ENCODE measurements at regions not wholly inside any gene's neighbourhood (a gene's known extent, or its start where the extent isn't known, plus 50 kb on each side); places are given as distances from the start of the nearest gene placed in this dataset.

GRCh38 chr15:77821188-77821958 is 188.7 kb upstream of the LINGO1 start:
- no peak overlapping the region for H3K27ac ChIP-seq
- intact Hi-C loops (cut with DNase I): no loop called here
- peak; percentile 44 for ATAC-seq
- no peaks in the 10 kb centered on the region for H3K36me3 ChIP-seq
- H3K4me3 ChIP-seq: no peak overlapping the region
- H3K27me3 ChIP-seq: peaks cover 59% of the 10 kb centered on the region
- H3K9me3 ChIP-seq: no peaks in the 10 kb centered on the region
- peak; percentile 53 for TF ChIP-seq CTCF (IDR thresholded peaks at IDR 0.05)
- DNase-seq: no peak
- H3K4me1 ChIP-seq: peaks cover 3% of the 10 kb centered on the region

- peaks cover 3% of the 10 kb centered on the region for H3K4me1 ChIP-seq
- H3K27me3 ChIP-seq: peaks cover 65% of the 10 kb centered on the region
- H3K4me3 ChIP-seq: no peak overlapping the region
- intact Hi-C loops (cut with DNase I): no loop called here
- no peak for TF ChIP-seq CTCF (IDR thresholded peaks at IDR 0.05)
- H3K36me3 ChIP-seq: no peaks in the 10 kb centered on the region
- no peak overlapping the region for H3K27ac ChIP-seq
- no peaks in the 10 kb centered on the region for H3K9me3 ChIP-seq
- DNase-seq (no peak), ATAC-seq (no peak)
Measured at GRCh38 chr15:77819851-77820728, 187.4 kb upstream of the LINGO1 start.

GRCh38 chr15:77819048-77819850 is 186.5 kb upstream of the LINGO1 start:
- DNase-seq: no peak
- Histone ChIP-seq H3K9me3 (no peaks in the 10 kb centered on the region), H3K27me3 (peaks cover 65% of the 10 kb centered on the region), H3K27ac (no peak overlapping the region), H3K4me3 (no peak overlapping the region), H3K4me1 (peaks cover 3% of the 10 kb centered on the region), H3K36me3 (no peaks in the 10 kb centered on the region)
- no peak for ATAC-seq
- intact Hi-C loops (cut with DNase I): no loop called here
- TF ChIP-seq CTCF (IDR thresholded peaks at IDR 0.05): no peak

GRCh38 chr15:77818484-77819047 is 185.9 kb upstream of the LINGO1 start:
- TF ChIP-seq CTCF (IDR thresholded peaks at IDR 0.05): no peak
- no peak for DNase-seq

GRCh38 chr15:77817434-77817833 is 184.7 kb upstream of the LINGO1 start:
- no peak for DNase-seq
- no peak overlapping the region for H3K4me3 ChIP-seq
- intact Hi-C loops (cut with DNase I): no loop called here
- peaks cover 62% of the 10 kb centered on the region for H3K27me3 ChIP-seq
- no peaks in the 10 kb centered on the region for H3K36me3 ChIP-seq
- H3K9me3 ChIP-seq: no peaks in the 10 kb centered on the region
- H3K27ac ChIP-seq: no peak overlapping the region
- no peak for ATAC-seq
- TF ChIP-seq CTCF (IDR thresholded peaks at IDR 0.05): no peak
- peaks cover 3% of the 10 kb centered on the region for H3K4me1 ChIP-seq

More at GRCh38 chr15:77818484-77819047, 185.9 kb upstream of the LINGO1 start:
- no peaks in the 10 kb centered on the region for H3K9me3 ChIP-seq
- peaks cover 65% of the 10 kb centered on the region for H3K27me3 ChIP-seq
- peaks cover 3% of the 10 kb centered on the region for H3K4me1 ChIP-seq
- intact Hi-C loops (cut with DNase I): no loop called here
- H3K27ac ChIP-seq: no peak overlapping the region
- no peak overlapping the region for H3K4me3 ChIP-seq
- ATAC-seq: no peak
- H3K36me3 ChIP-seq: no peaks in the 10 kb centered on the region
